Panc1 (cell line): ENCODE measurements at regions not wholly inside any gene's neighbourhood (a gene's known extent, or its start where the extent isn't known, plus 50 kb on each side); places are given as distances from the start of the nearest gene placed in this dataset.

Source experiments
- ATAC-seq: fragments of 200-7000 bp; cut with Tn5 transposase; 2 replicates; pipeline ENCODE4 v1.9.1; 2020; ENCODE audit warnings: mild to moderate bottlenecking, moderate library complexity
- BruUV-seq: library from RNA; stranded (reverse); fragments of 400-500 nt; replicated peaks from 2 replicates; lab custom pipeline; 2021; lab: Mats Ljungman, UMichigan
- CTCF ChIA-PET: fragments of 300-600 bp; sonication (Branson Sonifier 250); formaldehyde crosslinking; loops from one replicate; lab custom pipeline; 2022; ENCODE audit warnings: antibody characterized with exemption; lab: Charles Lee
- POLR2A ChIA-PET: fragments of 300-600 bp; sonication (Branson Sonifier 250); formaldehyde crosslinking; loops from one replicate; lab custom pipeline; 2022; ENCODE audit warnings: antibody characterized with exemption; lab: Charles Lee
- DNase-seq: peaks from one replicate; pipeline ENCODE4 v3.0.0-alpha.2; 2010; ENCODE audit warnings: low read depth, low spot score
- H3K27ac ChIP-seq: 2 replicates; pipeline ENCODE4 v1.5.1; 2011; ENCODE audit warnings: mild to moderate bottlenecking, low read length, inconsistent platforms
- H3K27me3 ChIP-seq: fragments of 200-500 bp; sonication (Bioruptor generic); 2 replicates; pipeline ENCODE4 v1.6.0; 2014; ENCODE audit warnings: low read length, inconsistent platforms; ENCODE audit not compliant: control insufficient read depth, insufficient read depth
- H3K36me3 ChIP-seq: fragments of 200-500 bp; sonication (Bioruptor generic); 2 replicates; pipeline ENCODE4 v1.5.1; 2014; ENCODE audit warnings: inconsistent platforms, mild to moderate bottlenecking, low read length, moderate library complexity; ENCODE audit not compliant: control insufficient read depth, insufficient read depth
- H3K4me1 ChIP-seq: 2 replicates; pipeline ENCODE4 v1.5.1; 2011; ENCODE audit warnings: inconsistent platforms, mild to moderate bottlenecking, low read length, moderate library complexity; ENCODE audit not compliant: control insufficient read depth, insufficient read depth
- H3K4me3 ChIP-seq, 2 experiments: 2 replicates each; pipeline ENCODE4 v1.5.1; 2011 to 2012; ENCODE audit warnings: low read depth in 2 of 2, low read length in 2 of 2, mild to moderate bottlenecking in 2 of 2, inconsistent platforms in 1 of 2, moderate library complexity in 1 of 2
- H3K9me3 ChIP-seq: fragments of 200-500 bp; sonication (Bioruptor generic); 2 replicates; pipeline ENCODE4 v1.5.1; 2014; ENCODE audit warnings: low read depth, mild to moderate bottlenecking, inconsistent platforms, low read length, moderate library complexity; ENCODE audit not compliant: control insufficient read depth, insufficient read depth
- CTCF ChIP-seq: fragments of 450-650 bp; IDR thresholded peaks from 2 replicates; pipeline ENCODE4 v1.5.1; 2017; ENCODE audit warnings: mild to moderate bottlenecking
- POLR2AphosphoS5 ChIP-seq: IDR thresholded peaks from 2 replicates; pipeline ENCODE4 v1.6.1; 2012; ENCODE audit warnings: mild to moderate bottlenecking, low read depth, low read length, moderate library complexity
- REST ChIP-seq, 2 experiments: IDR thresholded peaks; 2 replicates each; pipeline ENCODE4 v1.6.1; 2011 to 2012; ENCODE audit warnings: low read depth in 2 of 2, control low read depth in 1 of 2, low read length in 1 of 2, mild to moderate bottlenecking in 1 of 2, moderate library complexity in 1 of 2; ENCODE audit not compliant: insufficient read depth in 1 of 2
- SIN3A ChIP-seq: IDR thresholded peaks from 2 replicates; pipeline ENCODE4 v1.6.1; 2012; ENCODE audit warnings: low read depth, mild to moderate bottlenecking, low read length, moderate library complexity, borderline replicate concordance; ENCODE audit not compliant: insufficient read depth
- in situ Hi-C: cut with HindIII; loops from 2 replicates; pipeline ENCODE4 v1.10.0; 2016; ENCODE audit warnings: low sequenced_read_pairs, low pct_unique_long_range_greater_than_20kb
- intact Hi-C: fragments of 100-400 bp; cut with micrococcal nuclease; formaldehyde crosslinking; loops from one replicate; pipeline ENCODE4 v1.10.0; 2022; ENCODE audit not compliant: unreplicated experiment

DNA sequence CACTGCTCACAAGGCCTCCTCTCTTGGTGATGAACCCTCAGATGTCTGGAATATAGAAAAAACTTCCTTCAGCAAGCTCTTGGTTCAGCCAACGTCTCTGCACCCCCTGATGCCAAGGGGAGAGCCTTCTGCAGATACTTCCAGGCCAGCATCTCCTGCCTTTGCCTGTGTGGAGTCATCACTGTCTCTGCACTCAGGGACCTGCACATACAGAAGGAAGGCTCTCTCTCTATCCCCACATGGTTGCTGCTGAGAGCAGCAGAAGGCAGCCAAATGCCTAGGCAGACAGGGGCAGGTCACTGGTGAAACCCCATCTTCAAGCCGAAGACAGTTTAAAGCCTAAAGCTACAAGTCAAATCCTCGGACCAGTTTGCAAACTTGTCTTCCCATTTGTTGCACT lies 137.6 kb downstream of the WDR11 start:
- Histone ChIP-seq H3K27ac (no peak overlapping the region), H3K9me3 (no peaks in the 10 kb centered on the region), H3K4me3 (no peak overlapping the region), H3K4me1 (no peaks in the 10 kb centered on the region), H3K36me3 (no peaks in the 10 kb centered on the region), H3K27me3 (no peaks in the 10 kb centered on the region)
- CTCF ChIA-PET, result no interaction called here
- DNase-seq (no peak), ATAC-seq (no peak)
- BruUV-seq, result no TSS peak
- POLR2A ChIA-PET, result no interaction called here
- intact Hi-C loops (no loop called here), in situ Hi-C loops (no loop called here)
- no peak for TF ChIP-seq SIN3A
- no peak for TF ChIP-seq REST (IDR thresholded peaks at IDR 0.05; ENCODE audit: insufficient read depth in 1 of 2, low read depth in 2 of 2, low read length in 1 of 2)
- no peak for TF ChIP-seq CTCF
- no peak for TF ChIP-seq POLR2AphosphoS5

DNA sequence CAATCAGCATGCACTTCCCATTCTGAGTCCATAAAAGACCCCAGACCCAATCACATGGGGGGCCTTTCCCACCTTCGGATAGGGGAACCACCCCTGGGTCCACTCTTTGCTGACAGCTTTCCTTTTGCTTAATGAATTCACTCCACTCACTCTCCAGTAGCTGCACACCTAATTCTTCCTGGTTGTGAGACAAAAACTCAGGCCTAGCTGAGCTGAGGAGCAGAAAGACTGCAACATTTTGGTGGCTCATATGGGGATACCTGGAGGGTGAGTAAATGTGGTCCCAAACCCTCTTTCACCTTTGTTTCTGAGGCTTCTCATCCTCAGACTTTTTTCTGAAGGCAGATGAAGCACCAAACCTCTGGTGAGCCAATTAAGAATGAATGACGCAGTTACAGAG lies 138.1 kb downstream of the WDR11 start:
- no TSS peak for BruUV-seq
- POLR2A ChIA-PET, result no interaction called here
- no peak for DNase-seq
- H3K9me3 ChIP-seq, result peaks cover 5% of the 10 kb centered on the region; the same call in 1 of the 2 replicates
- no peak for ATAC-seq
- intact Hi-C loops, result no loop called here
- H3K4me3 ChIP-seq, result no peak overlapping the region
- CTCF ChIA-PET, result no interaction called here
- TF ChIP-seq REST (IDR thresholded peaks at IDR 0.05; ENCODE audit: insufficient read depth in 1 of 2, low read depth in 2 of 2, low read length in 1 of 2), result no peak
- no peak for TF ChIP-seq POLR2AphosphoS5
- TF ChIP-seq SIN3A, result no peak
- no peaks in the 10 kb centered on the region for H3K27me3 ChIP-seq
- H3K36me3 ChIP-seq, result no peaks in the 10 kb centered on the region
- no peak overlapping the region for H3K27ac ChIP-seq
- in situ Hi-C loops, result no loop called here
- H3K4me1 ChIP-seq, result no peaks in the 10 kb centered on the region
